ENCODE measurements at regions not wholly inside any gene's neighbourhood (a gene's known extent, or its start where the extent isn't known, plus 50 kb on each side); places are given as distances from the start of the nearest gene placed in this dataset.

- TF ChIP-seq CTCF (conservative IDR thresholded peaks at IDR 0.05 in 1 of 2, IDR thresholded peaks at IDR 0.05 in 1 of 2; ENCODE audit: extremely low read depth in 1 of 2, insufficient read depth in 1 of 2, low read depth in 1 of 2, low read length in 2 of 2) (no peak), EZH2 (IDR thresholded peaks at IDR 0.05; ENCODE audit: borderline replicate concordance, low read length) (no peak)
These were observed 111.5 kb downstream of the KLF8 start for GRCh38 chrX:56343664-56344063.

All from mammary epithelial cell (primary cell).